HuH-7.5 (cell line): ENCODE measurements at regions not wholly inside any gene's neighbourhood (a gene's known extent, or its start where the extent isn't known, plus 50 kb on each side); places are given as distances from the start of the nearest gene placed in this dataset.
"Not testable (repeated sequence)": the region's sequence is repeated elsewhere in the genome, so short reads cannot be mapped to it uniquely, and the experiment has no call there.

Source experiments
- DNase-seq: peaks from one replicate; pipeline ENCODE4 v3.0.0; 2011; ENCODE audit warnings: low spot score

DNA sequence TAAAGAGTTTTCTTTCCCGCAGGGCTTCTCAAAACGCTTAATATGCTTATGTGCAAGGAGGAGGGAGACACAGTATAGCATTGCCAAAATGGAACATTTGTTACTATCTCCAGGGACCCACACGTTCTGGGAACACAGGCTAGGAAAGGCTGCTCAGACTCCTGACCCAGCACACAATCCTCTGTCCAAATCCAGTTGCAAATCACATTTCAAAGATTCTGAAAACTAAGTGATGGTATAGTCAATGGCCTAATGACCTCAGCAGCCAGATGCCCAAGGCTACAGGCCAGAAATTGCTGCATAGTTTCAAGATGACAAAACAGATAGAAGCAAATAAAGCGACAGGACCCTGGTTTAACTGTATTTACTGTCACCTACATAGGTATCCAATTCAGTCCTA, 97.0 kb upstream of the GRIP1 start:
- no peak for DNase-seq

DNA sequence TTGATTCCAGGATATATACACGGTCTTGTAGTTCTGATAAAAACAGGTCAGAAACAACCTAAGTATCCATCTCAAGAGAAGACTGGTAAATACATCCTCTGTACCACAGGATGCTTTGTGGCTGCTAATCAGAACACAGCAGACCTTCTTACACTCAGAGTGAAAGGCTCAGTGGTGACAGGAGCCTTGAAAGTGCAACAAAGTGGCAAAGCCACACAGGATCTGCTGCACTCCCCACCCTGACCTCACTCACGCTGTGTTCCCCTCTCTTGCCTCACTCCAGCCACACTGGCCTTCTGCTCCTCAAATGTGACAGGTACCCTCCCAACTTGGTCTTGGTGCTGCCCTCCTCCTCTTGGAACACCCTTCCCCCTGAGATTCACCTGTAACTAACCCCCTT, 98.1 kb upstream of the GRIP1 start:
- no peak for DNase-seq

DNA sequence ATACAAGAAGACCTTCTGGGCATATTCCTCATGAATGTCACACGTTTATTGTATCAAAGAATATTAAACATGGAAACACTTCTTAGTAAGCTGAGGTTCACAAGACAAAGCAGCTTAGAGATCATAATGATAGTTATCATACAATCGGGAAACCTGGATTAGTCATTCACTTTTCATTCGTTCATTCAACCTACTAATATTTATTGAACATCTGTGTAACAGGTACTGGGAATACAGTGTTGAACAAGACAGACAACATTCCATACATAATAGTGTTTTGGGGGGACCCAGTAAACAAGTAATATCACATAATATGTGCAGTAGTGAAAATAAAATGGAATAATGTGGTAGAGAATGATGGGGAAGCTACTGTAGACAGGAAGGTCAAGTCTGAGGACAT, 100.6 kb upstream of the GRIP1 start:
- DNase-seq, result no peak

DNA sequence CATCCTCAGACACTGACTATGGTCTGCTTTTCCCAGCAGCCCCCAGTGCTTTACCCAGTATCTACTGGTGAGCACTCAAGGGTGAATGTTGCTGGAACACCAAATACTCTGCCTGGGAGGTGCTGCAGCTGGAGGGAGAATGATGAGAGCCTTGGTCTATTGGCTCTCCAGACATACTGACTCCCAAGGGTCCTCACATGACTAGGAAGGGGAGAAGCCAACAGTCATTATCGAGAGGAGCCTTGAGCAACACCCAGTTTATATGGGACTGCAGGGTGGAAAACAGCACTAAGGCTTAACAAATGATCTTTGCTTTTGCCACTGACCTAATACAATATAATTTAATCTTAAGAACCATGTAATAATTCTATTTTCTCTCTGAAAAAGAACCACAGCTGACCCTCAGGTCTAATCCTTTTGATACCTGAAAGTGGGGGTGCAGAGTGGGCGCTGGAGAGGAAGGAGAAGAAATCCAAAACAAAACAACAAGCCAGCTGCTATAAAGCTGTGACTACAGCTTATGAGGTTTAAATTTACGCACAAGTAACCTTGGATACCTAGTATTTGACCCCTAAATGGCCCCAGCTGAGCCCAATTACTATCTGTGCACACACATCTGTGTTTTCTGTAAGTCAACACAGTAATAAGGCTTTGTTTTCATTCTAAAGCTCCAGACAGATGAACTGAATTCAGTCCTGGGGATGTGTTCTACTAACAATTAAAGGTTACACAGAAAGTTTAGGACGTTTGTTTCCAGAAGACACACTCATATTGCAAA, 107.8 kb upstream of the GRIP1 start:
- DNase-seq, result no peak

DNA sequence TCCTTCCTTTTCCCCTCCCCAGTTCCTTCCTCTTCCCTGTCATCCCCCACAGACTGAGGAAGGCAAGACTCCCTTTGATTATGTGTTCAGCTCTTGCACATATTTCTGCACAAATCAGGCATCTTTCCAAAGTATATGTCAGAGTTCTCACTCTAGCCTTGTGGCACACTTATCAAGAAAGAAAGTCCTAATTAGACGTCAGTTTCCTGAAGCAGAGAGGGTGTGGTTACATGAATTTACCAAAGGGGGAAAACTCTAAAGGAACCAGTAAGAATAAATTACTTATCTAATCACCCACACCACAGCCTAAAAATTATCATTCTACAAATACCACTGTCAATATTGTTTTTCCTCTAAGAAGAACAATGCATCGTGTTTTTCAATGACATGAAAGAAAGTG, 120.7 kb upstream of the GRIP1 start:
- no peak for DNase-seq

DNA sequence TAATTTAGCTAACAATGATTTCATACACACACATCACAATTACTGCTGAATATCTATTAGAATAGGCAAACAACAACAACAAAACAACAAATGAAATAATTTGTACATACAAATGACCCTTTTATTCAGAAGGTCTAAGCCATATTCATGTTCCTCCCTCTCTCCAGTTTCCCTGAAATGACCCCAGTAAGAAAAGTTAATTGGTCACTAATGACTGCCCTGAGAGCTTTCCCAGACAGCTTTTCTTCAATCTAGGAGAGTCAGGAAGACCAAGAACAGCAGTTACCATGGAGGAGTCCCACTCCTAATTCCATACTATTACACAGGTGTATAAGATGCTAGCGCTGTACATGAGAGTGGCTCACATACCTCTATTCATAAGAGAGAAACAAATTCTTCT, 121.2 kb upstream of the GRIP1 start:
- DNase-seq, result no peak

DNA sequence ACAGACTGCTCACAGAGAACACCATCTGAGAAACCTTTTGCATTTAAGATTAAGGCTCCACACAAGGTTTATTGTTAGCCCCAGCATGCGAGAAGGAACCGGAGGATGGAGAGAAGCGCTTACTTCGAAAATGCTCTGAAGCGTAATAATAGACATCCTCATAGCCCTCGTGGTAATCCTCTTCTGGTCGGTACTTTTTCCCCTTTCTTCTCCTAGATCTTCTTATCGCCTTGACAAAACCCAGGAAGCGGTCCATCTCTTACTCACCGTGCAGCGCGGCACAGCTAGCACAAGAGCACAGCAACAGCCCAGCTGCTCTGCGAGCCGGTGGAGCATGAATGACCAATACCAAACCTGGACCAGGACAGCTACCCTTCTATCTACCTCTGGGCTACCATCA, 125.1 kb upstream of the GRIP1 start:
- no peak for DNase-seq

DNA sequence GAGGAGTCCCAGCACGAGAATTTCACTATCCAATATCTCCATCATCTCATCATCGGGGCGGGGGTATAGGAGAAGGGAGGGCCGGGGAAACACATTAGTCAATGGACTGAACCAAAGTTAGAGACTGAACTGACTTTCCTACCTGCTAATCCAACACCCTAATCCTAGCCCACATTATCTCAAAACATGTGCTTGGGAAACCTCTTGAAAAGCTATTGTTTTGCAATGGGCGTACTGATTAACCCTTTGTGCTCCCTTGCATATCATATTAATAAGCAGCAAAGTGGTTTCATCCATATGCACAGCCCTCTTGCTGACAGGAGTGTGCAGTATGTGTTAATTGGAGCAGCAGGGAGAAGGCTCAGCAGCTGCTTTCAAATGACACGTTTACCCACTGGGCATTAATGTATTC, 125.7 kb upstream of the GRIP1 start:
- no peak for DNase-seq

DNA sequence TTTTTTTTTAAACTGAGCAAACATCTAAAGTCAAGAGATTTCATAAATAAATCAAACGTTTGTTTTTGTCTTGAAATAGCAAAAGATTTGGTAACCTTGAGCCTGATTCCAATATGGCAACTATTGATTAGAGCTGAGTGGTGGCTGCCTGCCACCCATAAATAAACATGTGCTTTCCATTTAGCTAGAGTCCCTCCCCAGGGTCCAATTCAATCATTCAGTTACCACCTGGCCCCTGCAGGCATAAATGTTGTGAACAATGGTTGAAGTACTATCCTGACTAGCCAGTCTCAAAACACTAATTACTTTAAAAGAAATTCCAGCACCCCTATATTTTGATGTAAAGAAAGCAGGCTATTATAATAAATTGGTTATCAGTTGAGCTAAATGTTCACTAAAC, 129.7 kb upstream of the GRIP1 start:
- DNase-seq, result no peak

DNA sequence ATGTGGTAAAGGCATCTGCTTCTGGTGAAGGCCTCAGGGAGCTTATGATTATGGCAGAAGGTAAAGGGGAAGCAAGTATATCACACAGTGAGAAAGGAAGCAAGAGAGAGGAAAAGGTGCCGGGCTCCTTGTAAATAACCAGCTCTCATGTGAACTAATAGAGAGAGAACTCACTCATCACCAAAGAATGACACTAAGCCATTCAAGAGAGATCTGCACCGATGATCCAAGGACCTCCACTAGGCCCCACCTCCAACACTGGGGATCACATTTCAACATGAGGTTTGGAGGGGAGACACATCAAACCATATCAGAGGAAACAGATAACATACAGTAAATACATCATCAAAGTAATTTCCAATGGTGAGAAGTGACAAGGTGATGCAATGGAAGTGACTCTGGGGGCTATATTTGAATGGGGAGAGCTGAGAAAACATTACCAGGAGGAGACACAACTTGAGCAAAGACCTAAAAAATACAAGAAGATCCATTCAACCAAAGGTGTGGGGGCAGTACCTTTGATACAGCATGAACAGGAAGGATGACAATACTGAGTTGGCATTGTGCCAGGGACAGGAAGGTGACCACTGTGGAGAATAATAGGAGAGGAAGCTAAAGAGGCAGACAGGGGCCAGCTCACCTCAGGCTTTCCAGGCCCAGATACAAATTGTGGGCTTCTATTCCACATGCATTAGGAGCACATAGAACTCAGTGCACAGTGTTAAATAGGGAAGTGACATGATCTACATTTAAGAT, 134.4 kb upstream of the GRIP1 start:
- no peak for DNase-seq

DNA sequence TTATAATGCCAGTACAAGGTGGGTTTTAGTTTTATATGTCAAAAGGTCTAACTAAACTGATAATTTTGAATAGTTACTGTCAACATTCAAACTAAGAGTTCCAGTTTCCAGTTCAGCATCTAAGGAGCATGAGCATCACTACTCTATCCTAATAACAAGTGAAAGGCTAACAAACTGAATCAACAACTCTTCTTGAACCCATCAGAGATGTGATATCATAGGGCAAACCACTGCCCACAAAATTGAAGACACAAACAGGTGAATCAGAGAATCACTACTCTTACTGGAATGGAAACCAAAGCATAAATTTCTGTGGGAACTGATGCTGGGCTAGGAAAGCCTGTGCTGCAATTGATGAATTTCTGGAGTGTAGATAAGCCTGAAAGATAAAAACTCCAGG, 140.7 kb upstream of the GRIP1 start:
- DNase-seq, result no peak

DNA sequence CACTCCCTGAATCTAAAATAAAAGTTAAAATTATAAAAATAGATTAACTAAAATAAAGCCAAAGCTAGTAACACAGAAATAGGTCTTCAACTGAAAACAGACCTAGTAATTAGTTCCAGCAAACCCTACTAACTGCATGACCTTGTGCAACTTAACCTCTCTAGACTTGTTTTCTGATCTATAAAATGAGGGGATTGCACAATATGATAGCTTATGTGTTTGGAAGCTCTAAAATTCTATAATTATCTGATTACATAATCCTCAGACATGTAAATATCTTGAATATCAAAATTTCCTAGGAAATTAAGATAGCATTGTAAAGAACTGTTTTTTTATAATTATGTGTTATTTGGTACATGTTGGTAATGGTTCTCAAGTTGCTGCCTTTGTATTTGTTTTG, 144.1 kb upstream of the GRIP1 start:
- no peak for DNase-seq

DNA sequence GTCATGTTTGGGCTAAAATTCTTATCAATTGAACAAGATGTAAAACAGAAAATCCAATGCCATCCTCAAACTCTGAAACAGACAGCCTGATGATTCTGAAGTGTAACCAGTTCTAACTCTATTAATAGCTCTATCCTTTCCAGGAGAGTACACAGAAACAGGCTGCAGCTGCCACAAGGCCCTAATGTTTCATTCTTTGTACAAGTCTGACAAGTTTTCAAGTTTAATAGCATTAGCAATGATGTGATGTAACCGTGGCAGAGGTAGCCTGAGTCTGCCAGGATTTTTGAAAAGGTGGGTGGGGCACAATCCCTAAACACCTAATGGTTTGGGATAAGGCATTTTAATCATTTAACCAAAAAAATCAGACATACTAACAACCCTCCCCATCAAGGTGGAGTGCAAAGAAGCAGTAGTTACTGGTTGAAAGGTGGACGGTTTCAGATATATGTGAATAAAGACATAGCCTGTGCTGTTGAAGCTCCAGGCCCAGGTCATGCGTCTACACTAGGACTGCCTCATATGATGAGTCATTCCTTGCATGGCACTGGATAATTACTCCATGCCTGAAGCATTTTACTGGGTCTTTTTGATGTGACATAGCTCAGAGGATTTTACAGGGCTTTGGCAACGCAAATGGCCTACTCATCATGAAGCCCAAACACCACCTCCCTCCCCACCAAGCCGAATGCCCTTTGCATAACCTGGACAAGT, 145.1 kb upstream of the GRIP1 start:
- DNase-seq, result no peak

DNA sequence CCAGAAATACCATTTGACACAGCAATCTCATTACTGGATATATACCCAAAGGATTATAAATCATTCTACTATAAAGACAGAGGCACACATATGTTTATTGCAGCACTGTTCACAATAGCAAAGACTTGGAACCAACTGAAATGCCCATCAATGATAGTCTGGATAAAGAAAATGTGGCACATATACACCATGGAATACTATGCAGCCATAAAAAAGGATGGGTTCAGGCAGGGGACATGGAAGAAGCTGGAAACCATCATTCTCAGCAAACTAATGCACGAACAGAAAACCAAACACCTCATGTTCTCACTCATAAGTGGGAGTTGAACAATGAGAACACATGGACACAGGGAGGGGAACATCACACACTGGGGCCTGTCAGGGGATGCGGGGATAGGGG, 147.0 kb upstream of the GRIP1 start:
- not testable (repeated sequence) for DNase-seq

DNA sequence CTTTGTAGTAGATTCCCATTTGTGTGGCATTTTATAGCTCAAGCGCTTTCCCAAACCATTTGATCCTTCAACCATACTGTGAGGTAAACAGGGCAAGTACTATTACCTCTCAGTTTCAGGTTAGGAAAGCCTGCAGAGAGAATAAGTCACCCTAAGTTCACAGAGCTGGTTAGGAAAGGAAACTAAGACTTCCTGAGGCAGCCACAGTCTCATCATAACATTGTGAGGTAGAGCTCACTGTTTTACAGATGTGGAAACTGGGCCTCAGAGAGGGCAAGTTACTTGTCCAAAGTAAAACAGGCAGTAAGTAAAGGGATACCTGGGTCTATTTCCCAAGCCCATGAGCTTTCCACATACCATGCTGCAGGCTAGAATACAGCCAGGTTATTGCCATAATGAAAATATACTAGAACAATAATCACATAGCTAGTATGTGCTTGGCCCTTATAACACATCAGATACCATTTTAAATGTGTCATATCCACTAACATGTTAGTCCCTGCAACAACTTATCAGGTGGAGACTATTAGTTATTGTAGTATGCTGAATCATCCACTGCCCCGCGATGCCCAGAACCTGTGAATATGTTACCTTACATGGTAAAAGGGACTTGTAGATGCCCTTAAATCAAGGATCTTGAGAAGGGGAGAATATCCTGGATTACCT, 150.9 kb upstream of the GRIP1 start:
- DNase-seq, result no peak

DNA sequence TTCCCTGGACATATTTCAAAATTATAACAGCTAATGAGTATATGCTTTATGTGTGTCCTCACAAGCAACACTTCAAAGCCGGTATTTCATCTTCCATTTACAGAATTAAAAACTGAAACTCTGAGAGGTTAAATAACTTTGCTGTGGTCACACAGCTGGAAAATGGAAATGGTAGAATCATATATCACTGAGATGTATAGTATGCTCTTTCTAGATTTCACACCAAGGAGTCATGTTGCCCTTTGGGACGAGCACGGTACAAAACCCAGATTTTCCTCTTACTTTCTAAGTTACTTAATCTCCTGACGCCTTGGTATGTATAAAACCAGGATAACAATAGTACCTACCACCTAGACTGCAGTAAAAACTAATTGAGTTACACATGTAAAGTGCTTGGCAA, 152.6 kb upstream of the GRIP1 start:
- DNase-seq, result no peak

DNA sequence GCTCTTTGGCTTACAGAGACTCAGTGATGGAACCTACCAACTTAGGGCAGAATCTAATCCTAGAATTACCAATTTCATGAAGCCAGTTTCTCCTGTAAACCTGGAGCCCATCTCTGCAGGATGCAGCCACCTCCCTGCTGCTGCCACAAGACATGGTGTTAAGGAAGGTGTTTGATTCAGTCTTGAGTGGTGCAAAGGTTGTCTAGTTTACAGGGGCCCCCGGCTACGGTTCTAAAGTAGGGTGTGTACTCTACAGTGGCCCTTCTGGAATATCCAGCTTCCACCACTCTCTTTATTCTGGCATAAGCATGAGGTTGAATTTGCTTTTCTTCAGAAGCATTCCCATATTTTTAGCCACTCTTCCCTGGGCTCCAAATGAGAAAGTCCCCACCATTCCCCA, 154.1 kb upstream of the GRIP1 start:
- no peak for DNase-seq

DNA sequence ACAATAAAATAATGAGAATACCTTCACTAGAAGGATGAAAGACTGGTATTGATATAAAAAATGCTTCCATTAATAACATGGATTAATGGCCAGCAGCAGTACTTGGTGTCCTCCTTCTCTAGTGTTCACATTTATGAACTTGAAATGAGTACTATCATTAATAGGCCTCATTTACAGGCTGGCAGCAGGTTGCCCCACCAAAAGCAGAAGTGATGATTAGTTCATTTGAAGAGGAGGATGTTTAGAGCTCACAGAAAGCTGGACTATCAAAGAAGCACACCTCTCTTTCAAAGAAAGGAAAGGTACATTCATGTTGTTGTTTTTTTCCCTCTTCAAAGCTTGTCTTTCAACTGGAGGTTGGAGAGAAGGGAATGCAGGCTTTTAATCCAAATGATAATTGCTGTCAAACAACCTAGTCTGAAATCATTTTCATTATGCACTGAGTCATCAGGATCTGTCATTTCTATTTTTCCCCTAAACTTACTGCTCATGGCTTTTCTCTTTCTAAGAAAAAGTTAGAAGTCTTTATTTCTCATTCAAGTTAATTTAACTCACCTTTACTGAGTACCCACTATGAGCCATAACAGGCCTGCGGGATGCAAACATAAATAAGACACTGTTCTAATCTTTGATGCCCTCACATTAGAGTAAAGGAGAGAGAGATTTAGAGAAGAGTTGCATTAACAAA, 157.9 kb upstream of the GRIP1 start:
- DNase-seq, result no peak

DNA sequence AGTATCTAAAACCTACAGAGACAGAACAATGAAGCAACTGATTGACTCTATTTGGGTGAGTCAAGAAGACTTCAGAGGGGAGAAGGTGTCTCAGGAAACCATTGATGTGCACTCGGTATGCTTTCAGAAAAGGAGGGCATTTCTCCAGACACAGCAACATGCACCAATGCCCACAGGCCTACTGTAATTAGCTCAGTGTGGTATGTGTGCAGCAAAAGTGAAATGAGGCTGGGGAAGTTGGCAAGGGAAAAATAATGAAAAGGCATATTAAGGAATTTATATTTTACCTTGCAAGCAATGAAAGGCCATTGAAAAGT, 158.4 kb upstream of the GRIP1 start:
- no peak for DNase-seq

DNA sequence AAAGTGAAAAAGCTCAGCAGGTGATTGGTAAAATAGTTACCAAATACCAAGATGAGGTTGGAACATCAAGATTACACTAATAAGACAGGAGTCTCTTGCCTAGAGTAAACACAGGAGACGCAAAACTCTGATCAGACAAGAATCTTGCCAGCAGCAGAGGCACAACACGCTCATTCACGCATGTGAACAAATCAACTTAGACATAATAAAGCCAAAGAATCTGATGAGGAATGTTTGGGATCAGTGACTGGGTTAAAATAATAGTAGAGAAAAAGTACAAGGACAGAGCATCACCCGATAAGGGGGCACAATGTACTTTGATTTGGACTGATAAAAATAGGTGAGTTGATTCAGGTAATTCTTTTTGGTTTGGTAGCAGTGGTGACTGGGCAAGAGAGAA, 159.5 kb upstream of the GRIP1 start:
- DNase-seq, result no peak

DNA sequence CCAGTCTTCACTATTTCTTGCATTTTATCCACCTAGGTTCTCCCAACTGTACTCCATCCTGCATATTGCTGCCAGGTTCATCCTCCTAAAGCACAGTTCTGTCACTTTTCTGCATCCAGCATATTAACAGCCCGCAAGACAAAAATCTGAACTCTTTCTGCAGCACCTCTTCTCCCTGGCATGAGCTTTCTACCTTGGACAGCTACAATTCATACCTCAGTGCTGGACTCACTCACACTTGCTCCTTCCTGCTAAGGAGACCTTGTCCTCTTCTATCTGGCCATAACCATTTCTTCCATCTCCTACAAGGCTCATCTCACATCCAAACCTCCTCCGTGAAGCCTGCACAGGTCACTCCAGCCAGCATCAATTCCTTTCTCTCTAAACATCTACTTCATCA, 170.1 kb upstream of the GRIP1 start:
- DNase-seq, result no peak

DNA sequence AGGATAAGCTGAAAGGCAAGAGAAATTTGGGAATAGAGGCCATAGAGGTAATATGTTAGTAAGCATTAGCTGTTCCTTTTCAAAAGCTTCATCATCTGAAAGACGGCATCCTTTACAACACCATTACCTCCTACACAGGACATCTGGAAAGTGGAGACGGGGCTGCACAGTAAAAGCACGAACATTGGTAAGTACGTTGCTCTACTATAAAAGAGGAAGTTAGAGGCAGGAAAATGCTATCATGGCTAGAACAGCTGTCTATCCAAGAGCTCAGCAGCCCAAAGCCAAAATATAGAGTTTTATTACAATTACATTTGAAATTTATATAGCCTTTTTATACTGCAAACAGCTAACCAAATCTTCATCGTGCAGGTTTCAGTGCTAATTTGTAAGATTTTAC, 172.3 kb upstream of the GRIP1 start:
- DNase-seq, result no peak
